ENCODE measurements at regions not wholly inside any gene's neighbourhood (a gene's known extent, or its start where the extent isn't known, plus 50 kb on each side); places are given as distances from the start of the nearest gene placed in this dataset.

- BruUV-seq (replicated peaks) = no TSS peak
- no peak for TF ChIP-seq CTCF (conservative IDR thresholded peaks at IDR 0.05; ENCODE audit: low read length)
- TF ChIP-seq EZH2phosphoT487 (IDR thresholded peaks at IDR 0.05; ENCODE audit: borderline replicate concordance, low read depth, low read length) = no peak
- CTCF ChIA-PET (ENCODE audit: unreplicated experiment) = no interaction called here
- Histone ChIP-seq H2AFZ (ENCODE audit: low read length) (no peak overlapping the region), H3K4me2 (ENCODE audit: low read length) (no peak overlapping the region), H3K4me1 (ENCODE audit: insufficient read depth, low read length, poor library complexity, severe bottlenecking) (no peaks in the 10 kb centered on the region), H3K79me2 (ENCODE audit: insufficient read depth, low read depth, low read length) (no peaks in the 10 kb centered on the region), H3K36me3 (ENCODE audit: insufficient read depth, low read length) (no peaks in the 10 kb centered on the region), H3K4me3 (ENCODE audit: low read depth, low read length, poor library complexity, severe bottlenecking) (no peak overlapping the region), H3K27ac (ENCODE audit: low read depth, low read length, poor library complexity, severe bottlenecking) (no peak overlapping the region), H4K20me1 (ENCODE audit: insufficient read depth, low read length) (no peaks in the 10 kb centered on the region), H3K9me3 (ENCODE audit: low read length) (no peaks in the 10 kb centered on the region), H3K9me2 (ENCODE audit: insufficient read depth, low read length) (no peaks in the 10 kb centered on the region)
- intact Hi-C loops (cut with micrococcal nuclease; ENCODE audit: unreplicated experiment) = no loop called here
- POLR2A ChIA-PET = no interaction called here
- no peak for DNase-seq (ENCODE audit: low spot score)
These were observed 223.1 kb upstream of the PLXNA2 start for GRCh38 chr1:208467151-208467780.

GRCh38 chr1:208475449-208475848, 231.3 kb upstream of the PLXNA2 start:
- Histone ChIP-seq H3K4me2 (ENCODE audit: low read length) (no peak overlapping the region), H3K4me1 (ENCODE audit: insufficient read depth, low read length, poor library complexity, severe bottlenecking) (no peaks in the 10 kb centered on the region), H3K9me2 (ENCODE audit: insufficient read depth, low read length) (no peaks in the 10 kb centered on the region), H2AFZ (ENCODE audit: low read length) (no peak overlapping the region), H3K36me3 (ENCODE audit: insufficient read depth, low read length) (no peaks in the 10 kb centered on the region), H3K9me3 (ENCODE audit: low read length) (no peaks in the 10 kb centered on the region), H3K79me2 (ENCODE audit: insufficient read depth, low read depth, low read length) (no peaks in the 10 kb centered on the region), H3K4me3 (ENCODE audit: low read depth, low read length, poor library complexity, severe bottlenecking) (no peak overlapping the region), H3K27ac (ENCODE audit: low read depth, low read length, poor library complexity, severe bottlenecking) (no peak overlapping the region), H4K20me1 (ENCODE audit: insufficient read depth, low read length) (no peaks in the 10 kb centered on the region)
- DNase-seq (ENCODE audit: low spot score) = no peak
- ChIA-PET POLR2A (interaction anchor here (0.6 kb wide), 1 partner anchor 1973 kb away, joined by 3 read pairs; no protein-coding TSS in a partner anchor), CTCF (ENCODE audit: unreplicated experiment) (no interaction called here)
- TF ChIP-seq CTCF (conservative IDR thresholded peaks at IDR 0.05; ENCODE audit: low read length) (no peak), EZH2phosphoT487 (IDR thresholded peaks at IDR 0.05; ENCODE audit: borderline replicate concordance, low read depth, low read length) (no peak)
- intact Hi-C loops (cut with micrococcal nuclease; ENCODE audit: unreplicated experiment) = no loop called here
- no TSS peak for BruUV-seq (replicated peaks)

GRCh38 chr1:208475951-208476845, 232.0 kb upstream of the PLXNA2 start:
- H2AFZ ChIP-seq (ENCODE audit: low read length) = no peak overlapping the region
- no peaks in the 10 kb centered on the region for H3K4me1 ChIP-seq (ENCODE audit: insufficient read depth, low read length, poor library complexity, severe bottlenecking)
- H3K9me2 ChIP-seq (ENCODE audit: insufficient read depth, low read length) = no peaks in the 10 kb centered on the region
- POLR2A ChIA-PET = no interaction called here
- no peaks in the 10 kb centered on the region for H3K79me2 ChIP-seq (ENCODE audit: insufficient read depth, low read depth, low read length)
- no peak for DNase-seq (ENCODE audit: low spot score)
- H4K20me1 ChIP-seq (ENCODE audit: insufficient read depth, low read length) = no peaks in the 10 kb centered on the region
- H3K9me3 ChIP-seq (ENCODE audit: low read length) = no peaks in the 10 kb centered on the region
- no TSS peak for BruUV-seq (replicated peaks)
- CTCF ChIA-PET (ENCODE audit: unreplicated experiment) = no interaction called here
- H3K4me3 ChIP-seq (ENCODE audit: low read depth, low read length, poor library complexity, severe bottlenecking) = no peak overlapping the region
- H3K27ac ChIP-seq (ENCODE audit: low read depth, low read length, poor library complexity, severe bottlenecking) = no peak overlapping the region
- no peaks in the 10 kb centered on the region for H3K36me3 ChIP-seq (ENCODE audit: insufficient read depth, low read length)
- TF ChIP-seq EZH2phosphoT487 (IDR thresholded peaks at IDR 0.05; ENCODE audit: borderline replicate concordance, low read depth, low read length) (no peak), CTCF (conservative IDR thresholded peaks at IDR 0.05; ENCODE audit: low read length) (no peak)
- intact Hi-C loops (cut with micrococcal nuclease; ENCODE audit: unreplicated experiment) = no loop called here
- no peak overlapping the region for H3K4me2 ChIP-seq (ENCODE audit: low read length)
